KMS-11 (cell line): ENCODE measurements at regions not wholly inside any gene's neighbourhood (a gene's known extent, or its start where the extent isn't known, plus 50 kb on each side); places are given as distances from the start of the nearest gene placed in this dataset.

Source experiments
- H2AFZ ChIP-seq: fragments of 200-600 bp; sonication (generic); 2 replicates; pipeline ENCODE4 v1.6.1; 2016; ENCODE audit warnings: antibody characterized with exemption, mixed run types, low read depth
- H3K27ac ChIP-seq: fragments of 200-600 bp; sonication (generic); 2 replicates; pipeline ENCODE4 v1.6.1; 2016; ENCODE audit warnings: mild to moderate bottlenecking, mixed run types
- H3K27me3 ChIP-seq: fragments of 200-600 bp; sonication (generic); 2 replicates; pipeline ENCODE4 v1.6.1; 2017; ENCODE audit warnings: mild to moderate bottlenecking, low read depth, mixed run types, moderate library complexity; ENCODE audit not compliant: insufficient read depth
- H3K36me3 ChIP-seq: fragments of 200-600 bp; sonication (generic); 2 replicates; pipeline ENCODE4 v1.6.1; 2017; ENCODE audit warnings: mild to moderate bottlenecking, mixed run types; ENCODE audit not compliant: insufficient read depth
- H3K4me1 ChIP-seq: fragments of 200-600 bp; sonication (generic); 2 replicates; pipeline ENCODE4 v1.6.1; 2016; ENCODE audit warnings: mild to moderate bottlenecking, low read depth, mixed run types; ENCODE audit not compliant: poor library complexity, severe bottlenecking
- H3K4me2 ChIP-seq: fragments of 200-600 bp; sonication (generic); 2 replicates; pipeline ENCODE4 v1.7.0; 2016; ENCODE audit warnings: mild to moderate bottlenecking, mixed run types
- H3K4me3 ChIP-seq: fragments of 200-600 bp; sonication (generic); IDR thresholded peaks from 2 replicates; pipeline ENCODE4 v1.6.1; 2017; ENCODE audit warnings: low read depth, low read length, mixed read lengths; ENCODE audit not compliant: insufficient read depth
- H3K79me2 ChIP-seq: fragments of 200-600 bp; sonication (generic); 2 replicates; pipeline ENCODE4 v1.6.1; 2016; ENCODE audit warnings: low read depth, mixed run types; ENCODE audit not compliant: insufficient read depth
- H3K9ac ChIP-seq: fragments of 200-600 bp; sonication (generic); 2 replicates; pipeline ENCODE4 v1.6.1; 2016; ENCODE audit warnings: mild to moderate bottlenecking, mixed run types
- H4K20me1 ChIP-seq: fragments of 200-600 bp; sonication (generic); 2 replicates; pipeline ENCODE4 v1.6.1; 2016; ENCODE audit warnings: mild to moderate bottlenecking, mixed run types; ENCODE audit not compliant: insufficient read depth
- TF ChIP-seq, protein P1 (sequence below): fragments of 200-600 bp; sonication (generic); conservative IDR thresholded peaks from 2 replicates; pipeline ENCODE4 v1.6.1; 2017; ENCODE audit warnings: low read depth, mild to moderate bottlenecking, antibody characterized with exemption, low read length, moderate library complexity, mixed read lengths

DNA sequence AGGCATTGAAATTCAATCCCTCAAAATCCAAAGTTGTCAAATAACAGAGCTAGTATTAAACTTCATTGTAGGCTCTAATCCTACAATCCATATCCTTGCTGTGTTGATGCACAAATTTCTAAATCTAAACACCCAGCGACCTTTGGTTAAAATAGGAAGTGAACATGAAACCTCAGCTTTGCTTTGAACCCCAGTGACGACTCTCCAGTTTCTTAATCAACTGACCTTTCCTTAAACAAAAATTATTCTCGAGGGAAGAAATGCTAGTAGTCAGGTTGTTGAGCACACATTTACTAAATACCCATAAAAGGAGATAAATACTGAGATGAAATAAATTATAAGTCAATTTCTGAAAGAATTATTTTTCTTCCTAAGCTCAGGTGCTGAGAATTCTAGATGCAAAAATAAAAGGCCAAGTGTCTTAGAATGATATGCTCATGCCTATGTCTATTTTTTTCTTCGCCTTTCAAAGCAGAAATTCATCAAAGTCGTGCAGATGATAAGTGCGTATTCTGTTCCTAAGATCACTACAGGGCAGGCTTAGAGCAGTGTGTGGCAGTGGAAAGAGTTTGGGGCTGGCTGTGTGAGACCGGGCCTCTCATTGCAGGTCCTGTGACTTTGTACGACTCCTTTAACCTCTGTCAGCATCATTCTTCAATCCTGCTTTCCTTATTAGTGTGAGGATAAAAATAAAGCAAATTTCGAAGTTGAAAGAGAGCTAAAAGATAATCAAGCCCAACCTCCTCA, 208.7 kb downstream of the PRL start:
- Histone ChIP-seq H3K4me2 (no peak overlapping the region), H2AFZ (no peak overlapping the region), H3K79me2 (no peaks in the 10 kb centered on the region), H3K36me3 (no peaks in the 10 kb centered on the region), H3K27ac (no peak overlapping the region), H4K20me1 (no peaks in the 10 kb centered on the region), H3K4me3 (no peak overlapping the region), H3K4me1 (no peaks in the 10 kb centered on the region), H3K27me3 (no peaks in the 10 kb centered on the region), H3K9ac (no peak overlapping the region)
- TF ChIP-seq, protein P1, sequence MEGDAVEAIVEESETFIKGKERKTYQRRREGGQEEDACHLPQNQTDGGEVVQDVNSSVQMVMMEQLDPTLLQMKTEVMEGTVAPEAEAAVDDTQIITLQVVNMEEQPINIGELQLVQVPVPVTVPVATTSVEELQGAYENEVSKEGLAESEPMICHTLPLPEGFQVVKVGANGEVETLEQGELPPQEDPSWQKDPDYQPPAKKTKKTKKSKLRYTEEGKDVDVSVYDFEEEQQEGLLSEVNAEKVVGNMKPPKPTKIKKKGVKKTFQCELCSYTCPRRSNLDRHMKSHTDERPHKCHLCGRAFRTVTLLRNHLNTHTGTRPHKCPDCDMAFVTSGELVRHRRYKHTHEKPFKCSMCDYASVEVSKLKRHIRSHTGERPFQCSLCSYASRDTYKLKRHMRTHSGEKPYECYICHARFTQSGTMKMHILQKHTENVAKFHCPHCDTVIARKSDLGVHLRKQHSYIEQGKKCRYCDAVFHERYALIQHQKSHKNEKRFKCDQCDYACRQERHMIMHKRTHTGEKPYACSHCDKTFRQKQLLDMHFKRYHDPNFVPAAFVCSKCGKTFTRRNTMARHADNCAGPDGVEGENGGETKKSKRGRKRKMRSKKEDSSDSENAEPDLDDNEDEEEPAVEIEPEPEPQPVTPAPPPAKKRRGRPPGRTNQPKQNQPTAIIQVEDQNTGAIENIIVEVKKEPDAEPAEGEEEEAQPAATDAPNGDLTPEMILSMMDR, result no peak

DNA sequence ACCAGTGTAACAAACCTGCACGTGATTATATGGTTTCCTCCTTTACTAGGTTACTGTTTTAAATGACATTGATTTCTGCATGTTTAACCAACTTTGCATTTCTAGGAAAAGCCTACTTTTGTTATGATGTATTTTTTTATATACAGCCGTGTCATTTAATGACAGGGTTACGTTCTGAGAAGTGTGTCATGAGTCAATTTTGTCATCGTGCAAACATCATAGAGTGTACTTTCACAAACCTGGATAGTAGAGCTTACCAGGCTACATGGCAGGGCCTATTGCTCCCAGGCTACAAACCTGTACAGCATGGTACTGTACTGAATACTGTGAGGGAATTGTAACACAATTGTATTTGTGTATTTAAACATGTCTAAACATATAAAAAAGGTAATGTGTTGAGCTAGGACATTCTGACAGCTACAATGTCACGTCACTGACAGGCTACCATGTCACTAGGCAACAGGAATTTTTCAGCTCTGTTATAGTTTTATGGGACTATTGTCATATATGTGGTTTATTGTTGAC, 205.3 kb downstream of the PRL start:
- TF ChIP-seq, protein P1, result no peak
- Histone ChIP-seq H3K4me2 (no peak overlapping the region), H4K20me1 (no peaks in the 10 kb centered on the region)

DNA sequence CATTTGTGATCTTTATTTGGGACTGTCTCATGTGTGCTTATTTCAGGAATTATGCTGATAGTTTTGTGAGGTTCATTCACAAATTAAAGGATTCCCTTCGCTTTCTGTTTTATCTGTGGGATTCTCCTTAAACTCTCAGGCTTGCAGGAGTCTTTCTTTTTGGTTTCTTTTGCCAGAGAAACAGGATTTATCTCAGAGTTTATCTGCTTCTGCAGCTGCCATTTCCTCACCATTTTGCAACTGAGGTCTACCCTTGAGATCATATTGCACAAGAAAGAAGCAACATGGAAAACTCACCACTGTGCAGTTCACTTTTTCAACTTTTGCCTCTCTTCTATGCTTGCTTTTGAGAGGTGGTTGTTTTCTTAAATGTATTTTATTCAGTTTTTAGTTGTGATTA, 201.0 kb downstream of the PRL start:
- no peak overlapping the region for H2AFZ ChIP-seq
- H3K4me3 ChIP-seq, result no peak overlapping the region
- no peak overlapping the region for H3K9ac ChIP-seq
- H3K4me1 ChIP-seq, result no peaks in the 10 kb centered on the region
- H3K36me3 ChIP-seq, result no peaks in the 10 kb centered on the region
- no peaks in the 10 kb centered on the region for H3K79me2 ChIP-seq
- H3K27ac ChIP-seq, result no peak overlapping the region
- H4K20me1 ChIP-seq, result no peaks in the 10 kb centered on the region
- no peaks in the 10 kb centered on the region for H3K27me3 ChIP-seq
- no peak overlapping the region for H3K4me2 ChIP-seq
- TF ChIP-seq, protein P1, result no peak

More for the DNA sequence above, 205.3 kb downstream of the PRL start:
- no peak overlapping the region for H3K4me3 ChIP-seq
- H3K27me3 ChIP-seq, result no peaks in the 10 kb centered on the region
- H3K79me2 ChIP-seq, result no peaks in the 10 kb centered on the region
- H3K9ac ChIP-seq, result no peak overlapping the region
- no peaks in the 10 kb centered on the region for H3K36me3 ChIP-seq
- H3K27ac ChIP-seq, result no peak overlapping the region
- H2AFZ ChIP-seq, result no peak overlapping the region
- no peaks in the 10 kb centered on the region for H3K4me1 ChIP-seq

DNA sequence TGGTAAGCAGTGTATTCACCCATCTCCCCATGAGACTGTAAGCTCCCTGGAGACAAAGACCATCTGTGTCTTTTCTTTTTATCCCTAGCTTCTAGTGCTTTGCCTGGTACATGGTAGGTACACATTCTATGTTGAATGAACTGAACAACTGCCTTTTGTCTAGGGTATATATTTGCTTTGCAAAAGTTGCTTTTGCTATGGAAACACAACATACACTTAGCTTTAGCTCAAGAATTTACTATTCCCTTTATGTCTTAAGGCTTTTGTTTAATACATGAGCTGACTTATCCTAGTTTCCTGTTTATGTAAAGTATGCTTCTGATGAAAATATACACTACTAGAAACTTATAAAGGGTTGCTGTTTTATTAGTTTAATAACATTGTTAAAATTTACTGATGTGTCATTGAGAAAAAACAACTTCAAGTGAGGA, 198.2 kb downstream of the PRL start:
- TF ChIP-seq, protein P1, result no peak
- no peak overlapping the region for H3K27ac ChIP-seq
- no peaks in the 10 kb centered on the region for H3K36me3 ChIP-seq

More for the DNA sequence above, 198.2 kb downstream of the PRL start:
- no peak overlapping the region for H2AFZ ChIP-seq
- no peaks in the 10 kb centered on the region for H3K27me3 ChIP-seq
- no peak overlapping the region for H3K9ac ChIP-seq
- H3K4me2 ChIP-seq, result no peak overlapping the region
- H3K79me2 ChIP-seq, result no peaks in the 10 kb centered on the region
- no peaks in the 10 kb centered on the region for H3K4me1 ChIP-seq
- no peak overlapping the region for H3K4me3 ChIP-seq
- no peaks in the 10 kb centered on the region for H4K20me1 ChIP-seq
